ENCODE measurements at regions not wholly inside any gene's neighbourhood (a gene's known extent, or its start where the extent isn't known, plus 50 kb on each side); places are given as distances from the start of the nearest gene placed in this dataset.

GRCh38 chr2:211302676-211303075 is 746.3 kb downstream of the CPS1 start:
- Histone ChIP-seq H3K9me3 (ENCODE audit: control insufficient read depth in 1 of 2, insufficient read depth in 1 of 2, low read depth in 1 of 2, low read length in 2 of 2) (no peaks in the 10 kb centered on the region), H3K9ac (ENCODE audit: low read length) (no peak overlapping the region), H2AFZ (ENCODE audit: low read depth, low read length, poor library complexity, severe bottlenecking) (no peak overlapping the region), H3K9me2 (ENCODE audit: insufficient read depth) (no peaks in the 10 kb centered on the region), H3K4me3 (replicated peaks in 1 of 2; ENCODE audit: low read depth in 1 of 2, low read length in 2 of 2) (no peak overlapping the region), H4K20me1 (ENCODE audit: insufficient read depth) (no peaks in the 10 kb centered on the region), H3K4me1 (ENCODE audit: control insufficient read depth in 1 of 2, insufficient read depth in 2 of 2, low read length in 2 of 2) (no peaks in the 10 kb centered on the region), H3K36me3 (ENCODE audit: control insufficient read depth in 1 of 2, insufficient read depth in 2 of 2, low read length in 2 of 2) (no peaks in the 10 kb centered on the region), H3K27ac (ENCODE audit: low read depth, low read length) (no peak overlapping the region), H3K4me2 (ENCODE audit: low read length) (no peak overlapping the region), H3K27me3 (ENCODE audit: insufficient read depth, low read length) (no peaks in the 10 kb centered on the region), H3K79me2 (ENCODE audit: insufficient read depth, low read length) (no peaks in the 10 kb centered on the region)
- DNase-seq (ENCODE audit: low read depth, low spot score) (no peak), ATAC-seq (no peak)
- TF ChIP-seq SP1 (IDR thresholded peaks at IDR 0.05; ENCODE audit: low read depth) (no peak), ZNF274 (IDR thresholded peaks at IDR 0.05; ENCODE audit: low read depth, low read length) (no peak), EGR1 (IDR thresholded peaks at IDR 0.05; ENCODE audit: low read depth) (no peak), YY1 (IDR thresholded peaks at IDR 0.05; ENCODE audit: extremely low read depth, insufficient replicate concordance, low read depth, low read length) (no peak), POLR2A (IDR thresholded peaks at IDR 0.05; ENCODE audit: borderline replicate concordance, extremely low read depth, insufficient read depth, insufficient read length) (no peak), JUND (IDR thresholded peaks at IDR 0.05) (no peak), SIN3A (IDR thresholded peaks at IDR 0.05; ENCODE audit: low read depth) (no peak), ELF1 (IDR thresholded peaks at IDR 0.05; ENCODE audit: borderline replicate concordance, low read depth) (no peak), POLR2AphosphoS5 (IDR thresholded peaks at IDR 0.05; ENCODE audit: low read depth, low read length) (no peak)
- POLR2A ChIA-PET, result no interaction called here
- BruUV-seq (replicated peaks), result no TSS peak
- intact Hi-C loops (cut with micrococcal nuclease), result no loop called here
- RAD21 ChIA-PET (ENCODE audit: low non-redundant PET in 1 of 2, low total read pairs in 2 of 2, uncharacterized antibody in 2 of 2, unreplicated experiment in 2 of 2), result no interaction called here
- CTCF ChIA-PET, result no interaction called here

GRCh38 chr2:211306929-211307328 is 750.5 kb downstream of the CPS1 start:
- H3K79me2 ChIP-seq (ENCODE audit: insufficient read depth, low read length), result no peaks in the 10 kb centered on the region
- no peaks in the 10 kb centered on the region for H3K4me1 ChIP-seq (ENCODE audit: control insufficient read depth in 1 of 2, insufficient read depth in 2 of 2, low read length in 2 of 2)
- ATAC-seq (no peak), DNase-seq (ENCODE audit: low read depth, low spot score) (no peak)
- H3K9me2 ChIP-seq (ENCODE audit: insufficient read depth), result no peaks in the 10 kb centered on the region
- intact Hi-C loops (cut with micrococcal nuclease), result no loop called here
- no peak overlapping the region for H3K4me3 ChIP-seq (replicated peaks in 1 of 2; ENCODE audit: low read depth in 1 of 2, low read length in 2 of 2)
- H3K27ac ChIP-seq (ENCODE audit: low read depth, low read length), result no peak overlapping the region
- H2AFZ ChIP-seq (ENCODE audit: low read depth, low read length, poor library complexity, severe bottlenecking), result no peak overlapping the region
- POLR2A ChIA-PET, result no interaction called here
- H4K20me1 ChIP-seq (ENCODE audit: insufficient read depth), result no peaks in the 10 kb centered on the region; the same call in 1 of the 2 replicates
- CTCF ChIA-PET, result no interaction called here
- no peak overlapping the region for H3K4me2 ChIP-seq (ENCODE audit: low read length)
- H3K9me3 ChIP-seq (ENCODE audit: control insufficient read depth in 1 of 2, insufficient read depth in 1 of 2, low read depth in 1 of 2, low read length in 2 of 2), result no peaks in the 10 kb centered on the region
- H3K9ac ChIP-seq (ENCODE audit: low read length), result no peak overlapping the region
- no peaks in the 10 kb centered on the region for H3K27me3 ChIP-seq (ENCODE audit: insufficient read depth, low read length)
- no TSS peak for BruUV-seq (replicated peaks)
- RAD21 ChIA-PET (ENCODE audit: low non-redundant PET in 1 of 2, low total read pairs in 2 of 2, uncharacterized antibody in 2 of 2, unreplicated experiment in 2 of 2), result no interaction called here
- H3K36me3 ChIP-seq (ENCODE audit: control insufficient read depth in 1 of 2, insufficient read depth in 2 of 2, low read length in 2 of 2), result no peaks in the 10 kb centered on the region
- TF ChIP-seq ZNF274 (IDR thresholded peaks at IDR 0.05; ENCODE audit: low read depth, low read length) (no peak), MAX (IDR thresholded peaks at IDR 0.05) (no peak), EZH2phosphoT487 (IDR thresholded peaks at IDR 0.05; ENCODE audit: borderline replicate concordance) (no peak), ELF1 (IDR thresholded peaks at IDR 0.05; ENCODE audit: borderline replicate concordance, low read depth) (no peak), TCF7L2 (IDR thresholded peaks at IDR 0.05; ENCODE audit: borderline replicate concordance, extremely low read depth, insufficient read depth, insufficient read length) (no peak), EZH2 (IDR thresholded peaks at IDR 0.05) (no peak), JUND (IDR thresholded peaks at IDR 0.05) (no peak), EGR1 (IDR thresholded peaks at IDR 0.05; ENCODE audit: low read depth) (no peak), SRF (IDR thresholded peaks at IDR 0.05; ENCODE audit: low read depth) (no peak), POLR2A (IDR thresholded peaks at IDR 0.05; ENCODE audit: borderline replicate concordance, extremely low read depth, insufficient read depth, insufficient read length) (no peak)
- TF ChIP-seq, protein P1, sequence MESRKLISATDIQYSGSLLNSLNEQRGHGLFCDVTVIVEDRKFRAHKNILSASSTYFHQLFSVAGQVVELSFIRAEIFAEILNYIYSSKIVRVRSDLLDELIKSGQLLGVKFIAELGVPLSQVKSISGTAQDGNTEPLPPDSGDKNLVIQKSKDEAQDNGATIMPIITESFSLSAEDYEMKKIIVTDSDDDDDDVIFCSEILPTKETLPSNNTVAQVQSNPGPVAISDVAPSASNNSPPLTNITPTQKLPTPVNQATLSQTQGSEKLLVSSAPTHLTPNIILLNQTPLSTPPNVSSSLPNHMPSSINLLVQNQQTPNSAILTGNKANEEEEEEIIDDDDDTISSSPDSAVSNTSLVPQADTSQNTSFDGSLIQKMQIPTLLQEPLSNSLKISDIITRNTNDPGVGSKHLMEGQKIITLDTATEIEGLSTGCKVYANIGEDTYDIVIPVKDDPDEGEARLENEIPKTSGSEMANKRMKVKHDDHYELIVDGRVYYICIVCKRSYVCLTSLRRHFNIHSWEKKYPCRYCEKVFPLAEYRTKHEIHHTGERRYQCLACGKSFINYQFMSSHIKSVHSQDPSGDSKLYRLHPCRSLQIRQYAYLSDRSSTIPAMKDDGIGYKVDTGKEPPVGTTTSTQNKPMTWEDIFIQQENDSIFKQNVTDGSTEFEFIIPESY (IDR thresholded peaks at IDR 0.05; ENCODE audit: extremely low read depth, insufficient replicate concordance, low read length), result no peak
- TF ChIP-seq, protein P2, sequence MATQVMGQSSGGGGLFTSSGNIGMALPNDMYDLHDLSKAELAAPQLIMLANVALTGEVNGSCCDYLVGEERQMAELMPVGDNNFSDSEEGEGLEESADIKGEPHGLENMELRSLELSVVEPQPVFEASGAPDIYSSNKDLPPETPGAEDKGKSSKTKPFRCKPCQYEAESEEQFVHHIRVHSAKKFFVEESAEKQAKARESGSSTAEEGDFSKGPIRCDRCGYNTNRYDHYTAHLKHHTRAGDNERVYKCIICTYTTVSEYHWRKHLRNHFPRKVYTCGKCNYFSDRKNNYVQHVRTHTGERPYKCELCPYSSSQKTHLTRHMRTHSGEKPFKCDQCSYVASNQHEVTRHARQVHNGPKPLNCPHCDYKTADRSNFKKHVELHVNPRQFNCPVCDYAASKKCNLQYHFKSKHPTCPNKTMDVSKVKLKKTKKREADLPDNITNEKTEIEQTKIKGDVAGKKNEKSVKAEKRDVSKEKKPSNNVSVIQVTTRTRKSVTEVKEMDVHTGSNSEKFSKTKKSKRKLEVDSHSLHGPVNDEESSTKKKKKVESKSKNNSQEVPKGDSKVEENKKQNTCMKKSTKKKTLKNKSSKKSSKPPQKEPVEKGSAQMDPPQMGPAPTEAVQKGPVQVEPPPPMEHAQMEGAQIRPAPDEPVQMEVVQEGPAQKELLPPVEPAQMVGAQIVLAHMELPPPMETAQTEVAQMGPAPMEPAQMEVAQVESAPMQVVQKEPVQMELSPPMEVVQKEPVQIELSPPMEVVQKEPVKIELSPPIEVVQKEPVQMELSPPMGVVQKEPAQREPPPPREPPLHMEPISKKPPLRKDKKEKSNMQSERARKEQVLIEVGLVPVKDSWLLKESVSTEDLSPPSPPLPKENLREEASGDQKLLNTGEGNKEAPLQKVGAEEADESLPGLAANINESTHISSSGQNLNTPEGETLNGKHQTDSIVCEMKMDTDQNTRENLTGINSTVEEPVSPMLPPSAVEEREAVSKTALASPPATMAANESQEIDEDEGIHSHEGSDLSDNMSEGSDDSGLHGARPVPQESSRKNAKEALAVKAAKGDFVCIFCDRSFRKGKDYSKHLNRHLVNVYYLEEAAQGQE (IDR thresholded peaks at IDR 0.05; ENCODE audit: low read depth), result no peak

Data from HCT116 (cell line).